ENCODE measurements at regions not wholly inside any gene's neighbourhood (a gene's known extent, or its start where the extent isn't known, plus 50 kb on each side); places are given as distances from the start of the nearest gene placed in this dataset.

DNA sequence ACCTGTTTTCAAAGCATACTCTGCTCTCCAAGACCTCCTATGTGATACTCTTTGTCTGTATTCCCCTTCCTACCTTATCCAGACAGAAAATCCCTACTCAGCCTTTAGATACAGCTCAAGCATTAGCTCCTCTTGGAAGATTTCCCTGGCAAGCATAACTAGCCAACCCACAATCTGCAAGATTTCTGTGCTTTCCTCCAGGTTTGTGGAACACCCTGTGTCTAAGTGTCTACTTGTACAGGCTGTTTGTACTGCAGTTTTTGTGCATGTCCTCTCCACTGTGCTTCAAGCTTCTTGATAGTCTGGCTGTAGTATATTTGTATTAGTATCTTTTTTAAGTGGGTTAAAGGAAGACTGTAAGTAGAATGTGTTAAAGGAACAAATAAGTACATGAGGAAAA is 203.7 kb downstream of the RFC3 start:
- Mint-ChIP-seq H3K9me3 (peaks cover 3 to 32% (median 12%) of the 10 kb centered on the region in 6 donors), H3K27ac (no peak overlapping the region), H3K4me3 (no peak overlapping the region), H3K36me3 (no peaks in the 10 kb centered on the region), H3K27me3 (ENCODE audit: low read depth in 3 of 3) (peaks cover 0 to 3% (median 0%) of the 10 kb centered on the region in 3 donors), H3K4me1 (no peaks in the 10 kb centered on the region)
- DNase-seq: no peak

DNA sequence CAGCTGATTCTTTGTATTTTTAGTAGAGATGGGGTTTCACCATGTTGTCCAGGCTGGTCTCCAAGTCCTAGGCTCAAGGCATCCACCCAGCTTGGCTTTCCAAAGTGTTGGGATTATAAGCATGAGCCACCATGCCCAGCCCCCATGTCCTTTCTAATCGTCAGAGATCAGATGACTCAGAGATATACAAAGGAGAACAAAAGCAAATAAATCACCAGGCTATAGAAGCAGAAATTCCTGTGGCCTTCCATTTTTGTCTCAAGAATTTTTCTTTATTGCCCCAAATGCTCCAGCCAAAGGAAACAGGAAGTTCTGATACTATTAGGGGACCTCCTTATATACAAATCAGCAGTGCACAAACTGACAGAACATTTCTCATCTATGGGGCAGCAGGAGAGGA is 207.8 kb downstream of the RFC3 start:
- no peak overlapping the region for H3K27ac Mint-ChIP-seq
- no peaks in the 10 kb centered on the region for H3K36me3 Mint-ChIP-seq
- peaks cover 4 to 55% (median 15%) of the 10 kb centered on the region in 6 donors for H3K9me3 Mint-ChIP-seq
- no peaks in the 10 kb centered on the region for H3K4me1 Mint-ChIP-seq
- no peak overlapping the region for H3K4me3 Mint-ChIP-seq
- peaks cover 0 to 5% (median 0%) of the 10 kb centered on the region in 3 donors for H3K27me3 Mint-ChIP-seq (ENCODE audit: low read depth in 3 of 3)
- DNase-seq: no peak

- H3K4me3 Mint-ChIP-seq: no peak overlapping the region
- H3K36me3 Mint-ChIP-seq: no peaks in the 10 kb centered on the region
- H3K27me3 Mint-ChIP-seq (ENCODE audit: low read depth in 3 of 3): peaks cover 0 to 5% (median 0%) of the 10 kb centered on the region in 3 donors
- DNase-seq: no peak
- no peaks in the 10 kb centered on the region for H3K4me1 Mint-ChIP-seq
- peaks cover 4 to 55% (median 15%) of the 10 kb centered on the region in 6 donors for H3K9me3 Mint-ChIP-seq
- no peak overlapping the region for H3K27ac Mint-ChIP-seq
These were observed 208.4 kb downstream of the RFC3 start for GRCh38 chr13:34026308-34026707.

DNA sequence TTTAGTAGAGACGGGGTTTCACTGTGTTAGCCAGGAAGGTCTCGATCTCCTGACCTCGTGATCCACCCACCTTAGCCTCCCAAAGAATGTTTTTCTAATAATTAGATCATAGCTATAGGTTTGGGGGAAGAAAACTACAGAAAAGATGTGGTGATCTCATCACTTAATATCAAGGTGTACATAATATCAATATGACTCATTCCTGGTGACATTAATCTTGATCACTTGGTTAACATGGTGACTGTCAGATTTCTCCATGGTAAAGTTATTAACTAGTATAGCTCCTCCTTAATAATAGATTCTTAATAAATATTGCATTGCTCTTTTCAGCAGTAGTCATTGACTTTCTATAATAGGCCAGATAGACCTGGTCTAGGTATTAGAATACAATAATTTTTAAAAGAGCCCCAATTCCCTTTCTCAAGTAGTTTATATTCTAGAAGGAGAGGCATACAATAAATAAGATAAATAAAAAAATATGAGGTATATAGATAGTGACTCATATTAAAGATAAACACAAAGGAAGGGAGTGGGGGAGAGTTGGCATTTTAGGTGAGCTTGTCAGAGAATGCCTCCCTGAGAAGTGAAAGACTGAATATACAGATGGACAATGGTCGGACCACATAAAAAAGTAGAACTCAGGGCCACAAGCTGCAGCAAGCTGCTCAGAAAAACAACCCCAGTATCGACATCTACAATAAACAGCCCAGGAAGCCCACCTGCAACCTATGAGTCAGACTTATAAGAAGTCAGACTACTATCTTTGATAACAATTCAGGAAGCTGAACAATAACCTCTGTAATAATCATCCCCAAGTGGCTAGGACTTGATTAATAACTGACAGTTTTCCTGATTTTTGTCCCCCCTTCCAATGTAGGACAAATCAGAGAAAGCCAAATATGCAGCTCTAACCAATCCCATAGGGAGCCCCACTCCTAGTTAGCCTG is 210.8 kb downstream of the RFC3 start:
- DNase-seq: no peak
- Mint-ChIP-seq H3K36me3 (no peaks in the 10 kb centered on the region), H3K4me1 (no peaks in the 10 kb centered on the region), H3K27ac (no peak overlapping the region), H3K27me3 (ENCODE audit: low read depth in 3 of 3) (peaks cover 0 to 1% (median 0%) of the 10 kb centered on the region in 3 donors), H3K4me3 (no peak overlapping the region), H3K9me3 (peaks cover 4 to 48% (median 10%) of the 10 kb centered on the region in 6 donors)

- Mint-ChIP-seq H3K36me3 (peaks cover 0 to 3% (median 0%) of the 10 kb centered on the region in 3 donors), H3K4me1 (no peaks in the 10 kb centered on the region), H3K27me3 (ENCODE audit: low read depth in 3 of 3) (peaks cover 0 to 1% (median 0%) of the 10 kb centered on the region in 3 donors), H3K27ac (no peak overlapping the region), H3K4me3 (no peak overlapping the region), H3K9me3 (peaks cover 4 to 50% (median 11%) of the 10 kb centered on the region in 6 donors)
- no peak for DNase-seq
These were observed 212.8 kb downstream of the RFC3 start for GRCh38 chr13:34030782-34031181.

GRCh38 chr13:34031610-34032009 is 213.7 kb downstream of the RFC3 start:
- H3K4me3 Mint-ChIP-seq: no peak overlapping the region
- H3K36me3 Mint-ChIP-seq: peaks cover 0 to 3% (median 0%) of the 10 kb centered on the region in 3 donors
- H3K4me1 Mint-ChIP-seq: no peaks in the 10 kb centered on the region
- peaks cover 4 to 43% (median 11%) of the 10 kb centered on the region in 6 donors for H3K9me3 Mint-ChIP-seq
- DNase-seq: no peak
- no peak overlapping the region for H3K27ac Mint-ChIP-seq
- peaks cover 0 to 1% (median 0%) of the 10 kb centered on the region in 3 donors for H3K27me3 Mint-ChIP-seq (ENCODE audit: low read depth in 3 of 3)

- DNase-seq: no peak
- Mint-ChIP-seq H3K27me3 (ENCODE audit: low read depth in 3 of 3) (no peaks in the 10 kb centered on the region), H3K4me1 (no peaks in the 10 kb centered on the region), H3K4me3 (no peak overlapping the region), H3K9me3 (peaks cover 0 to 42% (median 8%) of the 10 kb centered on the region in 6 donors), H3K27ac (no peak overlapping the region), H3K36me3 (peaks cover 0 to 3% (median 0%) of the 10 kb centered on the region in 3 donors)
These were observed 216.5 kb downstream of the RFC3 start for GRCh38 chr13:34034411-34034810.

DNA sequence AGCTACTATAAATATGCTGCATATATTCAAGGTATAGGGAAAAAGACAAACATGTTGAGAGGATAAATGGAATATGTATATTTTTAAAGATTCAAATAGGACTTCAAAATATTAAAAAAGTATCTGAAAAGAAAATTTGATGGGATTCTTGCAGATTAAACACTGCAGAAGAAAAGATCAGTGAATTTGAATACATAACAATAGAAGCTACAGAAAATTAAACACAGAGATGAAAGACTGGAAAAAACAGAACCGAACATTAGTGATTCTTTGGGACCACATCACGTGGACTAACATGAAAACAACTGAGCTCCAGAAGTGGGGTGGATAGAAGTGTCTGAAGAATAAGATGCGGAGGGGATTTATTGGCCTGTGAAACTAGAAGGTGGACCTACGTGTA is 217.2 kb downstream of the RFC3 start:
- no peak for DNase-seq
- Mint-ChIP-seq H3K9me3 (peaks cover 0 to 40% (median 8%) of the 10 kb centered on the region in 6 donors), H3K36me3 (peaks cover 0 to 3% (median 0%) of the 10 kb centered on the region in 3 donors), H3K4me1 (no peaks in the 10 kb centered on the region), H3K27ac (no peak overlapping the region), H3K27me3 (ENCODE audit: low read depth in 3 of 3) (no peaks in the 10 kb centered on the region), H3K4me3 (no peak overlapping the region)

DNA sequence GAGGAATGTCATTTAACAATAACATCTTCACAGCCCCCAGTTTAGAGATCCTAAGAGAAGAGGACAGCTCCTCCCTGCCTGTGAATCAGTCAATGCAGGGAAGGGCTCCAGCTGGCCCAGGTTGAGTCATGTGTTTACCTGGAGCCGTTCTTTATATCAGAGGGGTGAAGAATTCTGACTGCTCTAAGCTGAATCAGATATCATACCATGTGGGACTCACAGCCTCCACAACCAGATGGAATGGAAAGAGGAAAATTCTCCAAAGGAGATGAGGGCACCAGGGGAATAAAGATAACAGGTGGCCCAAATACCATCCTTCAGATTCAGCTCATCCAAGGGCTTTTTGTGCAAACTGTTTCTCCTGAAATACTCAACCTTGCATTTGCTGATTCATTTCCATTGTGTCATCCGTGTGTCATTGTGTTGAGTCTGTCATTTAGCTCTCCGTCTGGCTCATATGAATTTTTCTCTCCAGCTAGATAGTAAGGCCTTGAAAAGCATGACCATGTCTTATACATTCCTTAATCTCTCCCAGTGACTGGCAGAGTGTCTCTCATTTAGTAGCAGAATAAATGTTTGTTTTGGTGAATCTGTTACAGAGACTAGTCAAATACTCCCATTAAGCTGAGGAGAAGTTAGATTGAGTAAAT is 217.9 kb downstream of the RFC3 start:
- DNase-seq: no peak
- Mint-ChIP-seq H3K4me1 (no peaks in the 10 kb centered on the region), H3K27me3 (ENCODE audit: low read depth in 3 of 3) (no peaks in the 10 kb centered on the region), H3K9me3 (peaks cover 0 to 37% (median 7%) of the 10 kb centered on the region in 6 donors), H3K4me3 (no peak overlapping the region), H3K36me3 (peaks cover 0 to 3% (median 0%) of the 10 kb centered on the region in 3 donors), H3K27ac (no peak overlapping the region)

DNA sequence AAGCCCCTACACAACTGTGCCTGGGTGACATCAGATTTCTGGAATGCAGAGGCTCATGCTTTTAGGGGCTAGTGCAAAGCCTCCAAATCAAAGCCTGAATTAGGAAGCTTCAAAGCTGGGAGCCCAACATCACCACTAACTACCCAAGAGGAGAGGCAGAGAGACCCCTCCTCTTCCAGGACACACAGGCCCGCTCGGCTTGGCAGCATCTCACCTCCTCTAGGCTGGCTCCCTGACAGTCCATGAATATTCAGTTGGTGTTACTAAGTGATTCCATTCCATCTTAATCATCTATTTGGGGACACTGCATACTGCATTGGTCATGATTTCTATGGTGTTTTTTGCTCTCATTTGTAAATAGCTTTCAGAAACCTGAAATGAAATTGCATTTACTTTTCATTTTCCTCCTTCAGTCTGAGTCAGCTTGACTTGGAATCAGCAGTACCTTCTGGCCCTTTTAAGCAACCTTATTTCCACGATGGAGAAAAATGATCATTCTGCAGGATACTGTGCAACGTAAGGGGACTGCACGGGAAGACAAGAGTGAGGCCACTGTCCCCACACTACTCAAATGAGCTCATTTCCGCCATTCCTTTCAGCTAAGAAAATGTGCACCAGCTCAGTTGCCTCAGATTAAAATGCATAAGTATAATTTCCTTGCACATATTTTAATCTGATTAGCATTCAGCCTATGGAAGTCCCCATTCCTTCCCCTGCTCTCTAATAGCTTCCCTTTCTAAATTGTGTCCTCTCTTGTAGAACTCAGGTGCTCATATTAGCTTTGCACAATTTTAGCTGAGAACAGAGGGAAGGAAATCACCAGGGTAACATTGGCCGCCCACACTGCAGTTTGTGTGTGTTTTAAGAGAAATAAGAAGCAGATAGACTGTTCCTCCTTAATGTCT is 219.9 kb downstream of the RFC3 start:
- Mint-ChIP-seq H3K4me3 (no peak overlapping the region), H3K27me3 (ENCODE audit: low read depth in 3 of 3) (no peaks in the 10 kb centered on the region), H3K27ac (no peak overlapping the region), H3K9me3 (peaks cover 2 to 48% (median 8%) of the 10 kb centered on the region in 6 donors), H3K36me3 (peaks cover 0 to 3% (median 0%) of the 10 kb centered on the region in 3 donors), H3K4me1 (no peaks in the 10 kb centered on the region)
- DNase-seq: no peak

DNA sequence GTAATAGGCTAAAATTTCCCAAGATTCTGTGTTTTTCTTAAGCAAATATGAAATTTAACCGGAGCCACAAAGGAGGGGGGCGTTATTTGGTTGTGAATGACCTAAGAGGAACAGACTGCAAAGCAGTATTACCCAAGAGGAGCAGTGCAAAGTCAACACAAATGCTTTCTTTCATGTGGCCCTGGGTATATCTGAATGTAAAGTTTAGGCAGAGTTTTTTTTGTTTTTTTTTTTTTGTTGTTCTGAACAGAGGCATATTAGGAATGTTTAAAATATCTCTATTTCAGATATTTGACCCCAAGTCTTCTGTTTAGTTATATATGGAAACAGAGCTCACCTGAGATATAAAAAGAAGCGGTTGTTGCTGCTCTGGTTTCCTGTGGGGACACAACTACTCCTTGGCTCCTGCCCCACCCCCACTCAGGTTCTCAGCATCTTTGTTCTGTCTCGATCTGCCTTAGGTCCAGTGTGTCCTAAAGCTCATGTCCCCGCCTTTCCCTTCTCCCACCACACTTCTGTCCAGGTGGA is 220.7 kb downstream of the RFC3 start:
- no peaks in the 10 kb centered on the region for H3K4me1 Mint-ChIP-seq
- no peak overlapping the region for H3K4me3 Mint-ChIP-seq
- DNase-seq: no peak
- peaks cover 0 to 3% (median 0%) of the 10 kb centered on the region in 3 donors for H3K27me3 Mint-ChIP-seq (ENCODE audit: low read depth in 3 of 3)
- peaks cover 0 to 3% (median 0%) of the 10 kb centered on the region in 3 donors for H3K36me3 Mint-ChIP-seq
- no peak overlapping the region for H3K27ac Mint-ChIP-seq
- H3K9me3 Mint-ChIP-seq: peaks cover 2 to 52% (median 11%) of the 10 kb centered on the region in 6 donors

GRCh38 chr13:34039678-34040077 is 221.7 kb downstream of the RFC3 start:
- H3K4me1 Mint-ChIP-seq: no peaks in the 10 kb centered on the region
- no peak for DNase-seq
- peaks cover 0 to 3% (median 0%) of the 10 kb centered on the region in 3 donors for H3K27me3 Mint-ChIP-seq (ENCODE audit: low read depth in 3 of 3)
- H3K4me3 Mint-ChIP-seq: no peak overlapping the region
- no peak overlapping the region for H3K27ac Mint-ChIP-seq
- H3K9me3 Mint-ChIP-seq: peaks cover 2 to 47% (median 10%) of the 10 kb centered on the region in 6 donors
- H3K36me3 Mint-ChIP-seq: peaks cover 0 to 3% (median 0%) of the 10 kb centered on the region in 3 donors

DNA sequence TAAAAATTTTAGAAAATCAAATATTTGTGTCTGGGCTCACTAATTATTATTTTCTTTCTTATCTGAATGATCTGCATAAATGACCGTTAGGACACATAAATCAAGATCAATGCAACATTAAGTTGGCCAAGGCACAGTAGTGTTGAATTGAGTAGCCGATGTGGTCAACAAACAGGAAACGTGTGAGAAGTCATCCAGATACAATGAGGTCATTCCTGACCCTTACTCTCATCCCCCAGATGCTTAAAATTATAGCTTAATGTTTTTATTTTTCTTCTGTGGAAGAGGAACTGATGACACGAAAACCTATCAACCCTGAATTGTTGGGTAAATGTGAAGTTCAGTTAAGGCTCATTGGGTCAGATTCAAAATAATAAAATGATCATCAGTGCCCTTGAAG is 222.9 kb downstream of the RFC3 start:
- no peak overlapping the region for H3K4me3 Mint-ChIP-seq

More for the DNA sequence above, 222.9 kb downstream of the RFC3 start:
- Mint-ChIP-seq H3K27me3 (ENCODE audit: low read depth in 3 of 3) (peaks cover 0 to 3% (median 0%) of the 10 kb centered on the region in 3 donors), H3K36me3 (no peaks in the 10 kb centered on the region), H3K9me3 (peaks cover 5 to 39% (median 9%) of the 10 kb centered on the region in 6 donors), H3K4me1 (no peaks in the 10 kb centered on the region), H3K27ac (no peak overlapping the region)
- no peak for DNase-seq

All from immature natural killer cell (primary cell).